AG10803 (cell line): ENCODE measurements at regions not wholly inside any gene's neighbourhood (a gene's known extent, or its start where the extent isn't known, plus 50 kb on each side); places are given as distances from the start of the nearest gene placed in this dataset.
A peak's percentile ranks its signal among the peaks of the same experiment; 100 is the strongest.
"Not testable (repeated sequence)": the region's sequence is repeated elsewhere in the genome, so short reads cannot be mapped to it uniquely, and the experiment has no call there.

Experiments used
- DNase-seq: peaks from one replicate; pipeline ENCODE4 v3.0.0; 2010; ENCODE audit warnings: low read depth
- H3K4me3 ChIP-seq: 2 replicates; pipeline ENCODE4 v1.5.1; 2011; ENCODE audit warnings: mild to moderate bottlenecking, low read length, control low read depth
- TF ChIP-seq, protein P1 (sequence below): conservative IDR thresholded peaks from 2 replicates; pipeline ENCODE4 v1.5.1; 2011; ENCODE audit warnings: mild to moderate bottlenecking, low read length, control low read depth, inconsistent platforms

DNA sequence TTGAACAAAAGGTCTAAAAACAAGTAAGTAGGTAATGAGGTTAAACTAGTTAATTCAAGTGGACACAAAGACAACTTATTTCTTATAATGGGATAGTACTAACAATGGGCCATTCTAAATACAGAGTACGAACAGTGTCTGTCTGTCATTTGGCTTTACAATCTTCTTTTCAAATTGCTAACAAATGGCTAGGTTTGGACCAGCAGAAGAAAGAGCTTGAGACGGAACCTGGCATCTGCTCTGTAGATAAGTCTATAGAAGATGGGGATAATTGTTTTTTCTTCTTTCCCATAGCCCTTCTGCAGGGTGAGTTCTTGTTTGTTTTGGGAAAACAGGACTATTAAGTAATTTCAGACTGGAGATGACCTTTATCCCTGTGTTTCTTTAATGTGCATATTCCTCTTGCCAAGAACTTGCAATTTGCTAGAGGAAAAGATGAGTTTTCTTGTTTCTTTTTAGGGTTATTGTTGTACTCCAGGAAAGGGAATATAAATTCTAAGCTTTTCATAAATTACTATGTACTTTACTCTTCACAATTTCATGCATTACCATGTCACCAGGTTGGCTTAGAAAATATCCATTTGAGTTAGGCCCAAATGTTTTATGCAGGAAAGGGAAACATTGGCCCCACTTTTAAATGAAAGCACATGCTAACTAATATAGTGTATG lies 500.5 kb upstream of the SYT4 start:
- H3K4me3 ChIP-seq, result no peak overlapping the region
- no peak for DNase-seq
- TF ChIP-seq, protein P1, sequence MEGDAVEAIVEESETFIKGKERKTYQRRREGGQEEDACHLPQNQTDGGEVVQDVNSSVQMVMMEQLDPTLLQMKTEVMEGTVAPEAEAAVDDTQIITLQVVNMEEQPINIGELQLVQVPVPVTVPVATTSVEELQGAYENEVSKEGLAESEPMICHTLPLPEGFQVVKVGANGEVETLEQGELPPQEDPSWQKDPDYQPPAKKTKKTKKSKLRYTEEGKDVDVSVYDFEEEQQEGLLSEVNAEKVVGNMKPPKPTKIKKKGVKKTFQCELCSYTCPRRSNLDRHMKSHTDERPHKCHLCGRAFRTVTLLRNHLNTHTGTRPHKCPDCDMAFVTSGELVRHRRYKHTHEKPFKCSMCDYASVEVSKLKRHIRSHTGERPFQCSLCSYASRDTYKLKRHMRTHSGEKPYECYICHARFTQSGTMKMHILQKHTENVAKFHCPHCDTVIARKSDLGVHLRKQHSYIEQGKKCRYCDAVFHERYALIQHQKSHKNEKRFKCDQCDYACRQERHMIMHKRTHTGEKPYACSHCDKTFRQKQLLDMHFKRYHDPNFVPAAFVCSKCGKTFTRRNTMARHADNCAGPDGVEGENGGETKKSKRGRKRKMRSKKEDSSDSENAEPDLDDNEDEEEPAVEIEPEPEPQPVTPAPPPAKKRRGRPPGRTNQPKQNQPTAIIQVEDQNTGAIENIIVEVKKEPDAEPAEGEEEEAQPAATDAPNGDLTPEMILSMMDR, result no peak

DNA sequence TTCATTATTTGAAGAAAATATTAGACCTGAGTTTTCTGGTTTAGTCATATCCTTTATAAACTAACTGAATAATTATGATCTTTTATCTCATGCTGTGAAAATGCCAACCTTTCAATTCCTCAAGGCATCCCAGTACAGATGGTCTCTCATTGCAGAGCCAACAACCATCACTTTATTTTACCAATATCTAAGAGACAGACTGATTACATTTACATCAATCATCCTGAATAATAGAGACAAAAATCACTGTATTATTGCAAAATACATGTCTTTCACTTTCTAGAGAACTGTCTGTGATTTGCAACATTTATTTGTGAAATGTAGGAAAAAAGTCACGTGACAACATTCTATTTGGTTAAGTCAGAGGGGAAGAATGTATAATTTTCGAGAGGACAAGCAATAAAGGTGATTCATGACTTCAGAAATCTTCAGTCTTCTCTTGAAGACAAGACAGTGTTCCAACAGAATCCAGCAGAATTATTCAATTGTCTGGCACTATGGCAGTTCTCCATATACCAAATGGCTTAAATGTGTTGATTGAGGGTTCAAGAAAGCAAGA lies 503.6 kb upstream of the SYT4 start:
- TF ChIP-seq, protein P1, result no peak
- no peak overlapping the region for H3K4me3 ChIP-seq
- DNase-seq, result peak; percentile 82

DNA sequence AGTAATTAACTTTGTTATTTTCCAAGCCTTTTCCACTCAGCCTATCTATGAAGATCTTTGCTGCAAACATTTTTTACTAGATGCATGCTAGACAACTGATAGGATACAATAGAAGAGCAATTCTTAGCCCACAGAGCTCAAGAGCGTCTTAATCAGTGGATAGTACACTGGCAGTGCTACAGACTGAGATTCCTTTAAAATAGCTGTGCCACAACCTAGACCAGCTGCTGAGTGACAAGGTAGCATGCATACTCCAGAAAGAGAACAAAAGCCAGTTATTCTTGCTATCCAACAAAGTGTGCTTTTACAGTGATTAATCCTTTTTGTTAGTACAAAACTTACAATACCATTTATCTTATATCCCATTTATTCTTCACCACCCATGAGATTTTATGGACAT lies 507.9 kb upstream of the SYT4 start:
- no peak for DNase-seq
- TF ChIP-seq, protein P1, result no peak
- H3K4me3 ChIP-seq, result no peak overlapping the region

DNA sequence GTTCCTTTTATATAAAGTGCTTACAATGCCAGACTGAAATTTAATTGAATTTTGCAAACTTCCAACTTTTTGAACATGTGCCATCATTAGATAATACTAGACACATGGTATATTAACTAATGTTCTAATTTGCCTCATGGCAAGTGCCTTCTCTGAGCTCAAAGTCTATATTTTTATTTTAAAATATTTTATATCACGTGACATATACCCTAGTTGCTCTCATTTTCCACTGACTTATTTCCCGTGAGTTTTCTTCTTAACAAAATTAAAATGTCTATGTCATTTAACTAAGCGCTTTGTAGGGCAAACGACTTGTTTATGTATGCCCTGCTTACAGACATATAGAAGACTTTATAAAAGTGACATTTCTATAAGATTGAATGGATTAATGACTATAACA lies 509.6 kb upstream of the SYT4 start:
- DNase-seq, result no peak
- TF ChIP-seq, protein P1, result no peak
- H3K4me3 ChIP-seq, result no peak overlapping the region

DNA sequence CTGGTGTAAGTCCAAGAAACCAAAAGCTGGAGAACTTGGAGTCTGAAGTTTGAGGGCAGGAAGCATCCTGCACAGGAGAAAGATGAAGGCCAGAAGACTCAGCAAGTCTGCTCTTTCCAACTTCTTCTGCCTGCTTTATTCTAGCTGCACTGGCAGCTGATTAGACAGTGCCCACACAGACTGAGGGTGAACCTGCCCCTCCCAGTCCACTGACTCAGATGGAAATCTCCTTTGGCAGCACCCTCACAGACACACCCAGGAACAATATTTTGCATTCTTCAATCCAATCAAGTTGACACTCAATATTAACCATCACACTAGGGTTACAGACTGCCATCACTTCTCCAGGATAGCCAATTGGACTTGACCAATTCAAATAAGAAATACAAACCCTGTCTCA lies 510.4 kb upstream of the SYT4 start:
- not testable (repeated sequence) for DNase-seq

DNA sequence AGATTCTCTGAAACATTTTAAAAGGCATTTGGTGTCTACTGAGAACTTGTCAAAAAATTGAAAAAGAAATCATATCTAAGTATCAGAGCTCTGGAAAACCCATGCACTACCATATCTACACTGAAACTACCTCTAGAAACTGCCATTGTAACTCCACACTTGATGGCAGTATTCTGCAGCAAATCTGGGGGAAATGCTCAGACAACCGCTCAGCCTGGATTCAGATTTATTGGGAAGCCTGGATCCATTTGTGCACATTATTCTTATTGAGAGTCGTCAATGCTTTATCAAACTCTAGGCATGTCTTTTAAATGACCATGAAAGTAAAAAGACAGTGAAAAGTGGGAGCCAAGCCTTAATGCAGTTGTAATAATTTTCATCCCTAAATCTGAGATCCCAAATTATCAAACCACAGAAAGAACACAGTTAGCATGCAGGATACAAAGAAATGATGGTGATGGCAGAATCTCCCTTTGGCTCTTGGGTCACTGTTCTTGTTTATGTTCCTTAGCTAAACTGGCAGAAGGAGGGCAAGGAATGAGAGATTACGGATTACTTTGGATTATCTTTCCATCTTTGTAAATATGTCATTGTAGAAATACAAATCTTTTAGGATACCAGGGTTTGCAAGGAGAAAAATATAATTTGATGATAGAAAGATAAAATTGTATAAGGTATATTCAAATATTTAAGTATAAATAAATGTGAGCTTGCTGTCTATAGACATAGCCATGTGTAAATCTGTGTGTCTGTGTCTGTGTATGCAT lies 512.1 kb upstream of the SYT4 start:
- TF ChIP-seq, protein P1, result peak; percentile 38
- peak; percentile 3 for DNase-seq
- no peak overlapping the region for H3K4me3 ChIP-seq

More for the DNA sequence above, 510.4 kb upstream of the SYT4 start:
- H3K4me3 ChIP-seq, result not testable (repeated sequence)

DNA sequence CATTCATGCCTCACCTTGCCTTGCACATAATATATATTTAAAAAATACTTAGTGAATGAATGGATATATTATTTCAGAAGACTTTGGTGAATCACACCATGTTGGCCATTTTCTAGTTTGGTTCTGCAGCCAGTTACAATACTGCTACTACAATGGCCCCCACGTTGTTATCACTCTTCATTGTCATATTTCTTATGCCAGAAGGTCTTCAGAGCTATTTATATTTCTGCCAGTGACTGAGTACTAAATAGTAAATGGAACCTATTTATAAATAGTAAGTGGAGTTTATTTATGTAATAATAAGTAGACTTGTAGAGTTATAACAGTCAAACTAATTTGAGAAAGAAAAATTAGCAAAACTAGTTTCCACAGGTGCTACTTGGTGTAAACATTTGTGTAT lies 516.6 kb upstream of the SYT4 start:
- TF ChIP-seq, protein P1, result no peak
- DNase-seq, result no peak
- H3K4me3 ChIP-seq, result no peak overlapping the region
